OCI-LY3 (cell line): ENCODE measurements at regions not wholly inside any gene's neighbourhood (a gene's known extent, or its start where the extent isn't known, plus 50 kb on each side); places are given as distances from the start of the nearest gene placed in this dataset.
"Not testable (repeated sequence)": the region's sequence is repeated elsewhere in the genome, so short reads cannot be mapped to it uniquely, and the experiment has no call there.

Experiments used
- H2AFZ ChIP-seq: fragments of 200-600, 300-600 bp; shearing (Covaris generic); 2 replicates; pipeline ENCODE4 v1.6.0; 2014; ENCODE audit warnings: antibody characterized with exemption, low read depth, low read length
- H3K27ac ChIP-seq: fragments of 200-600, 300-600 bp; sonication (generic); 2 replicates; pipeline ENCODE4 v1.5.1; 2014; ENCODE audit warnings: mild to moderate bottlenecking, low read length, moderate library complexity, mixed read lengths
- H3K27me3 ChIP-seq: fragments of 200-600, 300-600 bp; sonication (generic); 2 replicates; pipeline ENCODE4 v1.6.1; 2014; ENCODE audit warnings: low read depth, low read length, mixed read lengths
- H3K36me3 ChIP-seq: fragments of 200-600, 300-600 bp; sonication (generic); replicated peaks from 2 replicates; pipeline ENCODE3; 2014; ENCODE audit warnings: low read depth, low read length, mixed read lengths
- H3K4me1 ChIP-seq: fragments of 300-600, 200-600 bp; sonication (generic); 2 replicates; pipeline ENCODE4 v1.6.1; 2014; ENCODE audit warnings: low read length, mixed read lengths
- H3K4me2 ChIP-seq: fragments of 200-600, 300-600 bp; sonication (generic); 2 replicates; pipeline ENCODE4 v1.6.1; 2014; ENCODE audit warnings: low read length, mixed read lengths
- H3K4me3 ChIP-seq: fragments of 300-600, 200-600 bp; sonication (generic); 2 replicates; pipeline ENCODE4 v1.5.1; 2014; ENCODE audit warnings: antibody characterized with exemption, mild to moderate bottlenecking, low read length, moderate library complexity
- H3K79me2 ChIP-seq: fragments of 300-600, 200-600 bp; shearing (Covaris generic); 2 replicates; pipeline ENCODE4 v1.6.1; 2014; ENCODE audit warnings: mild to moderate bottlenecking, low read length, mixed read lengths
- H3K9ac ChIP-seq: fragments of 300-600, 200-600 bp; shearing (Covaris generic); 2 replicates; pipeline ENCODE4 v1.6.0; 2014; ENCODE audit warnings: mild to moderate bottlenecking, low read length, moderate library complexity
- H3K9me3 ChIP-seq: fragments of 200-600, 300-600 bp; shearing (Covaris generic); 2 replicates; pipeline ENCODE4 v1.6.1; 2014; ENCODE audit warnings: low read length, mixed read lengths; ENCODE audit not compliant: insufficient read depth
- H4K20me1 ChIP-seq: fragments of 200-600, 300-600 bp; sonication (generic); 2 replicates; pipeline ENCODE4 v1.6.1; 2016; ENCODE audit warnings: low read length, mixed read lengths; ENCODE audit not compliant: insufficient read depth
- CTCF ChIP-seq: fragments of 200-600, 300-600 bp; sonication (generic); IDR thresholded peaks from 2 replicates; pipeline ENCODE4 v1.5.1; 2014; ENCODE audit warnings: antibody characterized with exemption, low read length, low read depth
- EZH2phosphoT487 ChIP-seq: fragments of 200-600 bp; shearing (Covaris generic); IDR thresholded peaks from 2 replicates; pipeline ENCODE4 v1.6.1; 2018; ENCODE audit warnings: antibody characterized with exemption, mixed run types, low read depth

- H3K4me1 ChIP-seq: no peaks in the 10 kb centered on the region
- H3K4me2 ChIP-seq: no peak overlapping the region
- H3K9ac ChIP-seq: no peak overlapping the region
- no peaks in the 10 kb centered on the region for H3K79me2 ChIP-seq
- no peak overlapping the region for H2AFZ ChIP-seq
- no peak overlapping the region for H3K27ac ChIP-seq
- TF ChIP-seq EZH2phosphoT487 (no peak), CTCF (no peak)
- H3K9me3 ChIP-seq: no peaks in the 10 kb centered on the region
- H4K20me1 ChIP-seq: no peaks in the 10 kb centered on the region
- no peaks in the 10 kb centered on the region for H3K36me3 ChIP-seq
- H3K27me3 ChIP-seq: no peaks in the 10 kb centered on the region
- no peak overlapping the region for H3K4me3 ChIP-seq
These were observed 77.3 kb upstream of the CLVS2 start for GRCh38 chr6:122918714-122919113.

- no peak overlapping the region for H3K4me3 ChIP-seq
- H3K9ac ChIP-seq: no peak overlapping the region
- no peaks in the 10 kb centered on the region for H3K27me3 ChIP-seq
- no peak for TF ChIP-seq EZH2phosphoT487
- TF ChIP-seq CTCF: no peak
- no peak overlapping the region for H2AFZ ChIP-seq
- H3K4me2 ChIP-seq: no peak overlapping the region
- no peaks in the 10 kb centered on the region for H3K36me3 ChIP-seq
- H3K79me2 ChIP-seq: no peaks in the 10 kb centered on the region
- H4K20me1 ChIP-seq: no peaks in the 10 kb centered on the region
- H3K9me3 ChIP-seq: no peaks in the 10 kb centered on the region
- H3K4me1 ChIP-seq: peaks cover 7% of the 10 kb centered on the region; the same call in 1 of the 2 replicates
- no peak overlapping the region for H3K27ac ChIP-seq
These were observed 65.5 kb upstream of the CLVS2 start for GRCh38 chr6:122930252-122931180.

- H3K9me3 ChIP-seq: no peaks in the 10 kb centered on the region
- H3K27me3 ChIP-seq: no peaks in the 10 kb centered on the region
- no peak overlapping the region for H3K9ac ChIP-seq
- H3K4me1 ChIP-seq: peaks cover 7% of the 10 kb centered on the region; the same call in 1 of the 2 replicates
- no peak overlapping the region for H2AFZ ChIP-seq
- TF ChIP-seq CTCF: no peak
- no peak overlapping the region for H3K4me3 ChIP-seq
- no peak overlapping the region for H3K27ac ChIP-seq
- no peaks in the 10 kb centered on the region for H3K36me3 ChIP-seq
- H3K79me2 ChIP-seq: no peaks in the 10 kb centered on the region
- no peaks in the 10 kb centered on the region for H4K20me1 ChIP-seq
- no peak overlapping the region for H3K4me2 ChIP-seq
These were observed 64.1 kb upstream of the CLVS2 start for GRCh38 chr6:122931916-122932315.

GRCh38 chr6:122944936-122945335 is 51.1 kb upstream of the CLVS2 start:
- not testable (repeated sequence) for H3K9me3 ChIP-seq

More at GRCh38 chr6:122944936-122945335, 51.1 kb upstream of the CLVS2 start:
- not testable (repeated sequence) for H2AFZ ChIP-seq, H3K9ac ChIP-seq, H4K20me1 ChIP-seq, H3K27ac ChIP-seq, H3K79me2 ChIP-seq, H3K4me1 ChIP-seq, H3K27me3 ChIP-seq, H3K36me3 ChIP-seq, H3K4me3 ChIP-seq, H3K4me2 ChIP-seq
